Suppressor macrophage (primary cell): ENCODE measurements at regions not wholly inside any gene's neighbourhood (a gene's known extent, or its start where the extent isn't known, plus 50 kb on each side); places are given as distances from the start of the nearest gene placed in this dataset.

ENCODE experiments used
- DNase-seq, 4 experiments: peaks; one replicate each; pipeline ENCODE4 v3.0.0-alpha.2; 2020 to 2022

GRCh38 chr3:168362156-168362555 is 266.4 kb upstream of the GOLIM4 start:
- no peak for DNase-seq

- DNase-seq: no peak
Observed at GRCh38 chr3:168360993-168361392, 265.3 kb upstream of the GOLIM4 start.

- DNase-seq: no peak
Observed at GRCh38 chr3:168342946-168343850, 247.5 kb upstream of the GOLIM4 start.

GRCh38 chr3:168341956-168342936 is 246.5 kb upstream of the GOLIM4 start:
- no peak for DNase-seq

GRCh38 chr3:168341192-168341815 is 245.6 kb upstream of the GOLIM4 start:
- DNase-seq: no peak

- no peak for DNase-seq
Observed at GRCh38 chr3:168338161-168338560, 242.4 kb upstream of the GOLIM4 start.

- DNase-seq: no peak
Observed at GRCh38 chr3:168336276-168336675, 240.6 kb upstream of the GOLIM4 start.

- DNase-seq: no peak
Observed at GRCh38 chr3:168333410-168333935, 237.7 kb upstream of the GOLIM4 start.

- no peak for DNase-seq
Observed at GRCh38 chr3:168331756-168332155, 236.0 kb upstream of the GOLIM4 start.

- no peak for DNase-seq
Observed at GRCh38 chr3:168330983-168331382, 235.3 kb upstream of the GOLIM4 start.

- DNase-seq: no peak
Observed at GRCh38 chr3:168327856-168328255, 232.1 kb upstream of the GOLIM4 start.

- no peak for DNase-seq
Observed at GRCh38 chr3:168325684-168326083, 230.0 kb upstream of the GOLIM4 start.

- DNase-seq: no peak
Observed at GRCh38 chr3:168322941-168323340, 227.2 kb upstream of the GOLIM4 start.

GRCh38 chr3:168314166-168314565 is 218.4 kb upstream of the GOLIM4 start:
- DNase-seq: no peak

- DNase-seq: no peak
Observed at GRCh38 chr3:168312984-168313383, 217.3 kb upstream of the GOLIM4 start.

- DNase-seq: no peak
Observed at GRCh38 chr3:168307893-168308292, 212.2 kb upstream of the GOLIM4 start.

GRCh38 chr3:168295027-168295426 is 199.3 kb upstream of the GOLIM4 start:
- no peak for DNase-seq

- no peak for DNase-seq
Observed at GRCh38 chr3:168292296-168292695, 196.6 kb upstream of the GOLIM4 start.

- no peak for DNase-seq
Observed at GRCh38 chr3:168289471-168290008, 193.8 kb upstream of the GOLIM4 start.

- no peak for DNase-seq
Observed at GRCh38 chr3:168288511-168289401, 193.0 kb upstream of the GOLIM4 start.

- DNase-seq: no peak
Observed at GRCh38 chr3:168285506-168285905, 189.8 kb upstream of the GOLIM4 start.
